ENCODE measurements at regions not wholly inside any gene's neighbourhood (a gene's known extent, or its start where the extent isn't known, plus 50 kb on each side); places are given as distances from the start of the nearest gene placed in this dataset.

GRCh38 chr14:101006008-101006407 is 102.5 kb upstream of the RTL1 start:
- Histone ChIP-seq H3K9me3 (ENCODE audit: low read depth, low read length) (no peaks in the 10 kb centered on the region), H3K4me3 (no peak overlapping the region), H3K27ac (no peak overlapping the region), H3K9ac (ENCODE audit: insufficient read length) (no peak overlapping the region), H3K36me3 (ENCODE audit: insufficient read depth, low read length) (no peaks in the 10 kb centered on the region)
- TF ChIP-seq FOXP2 (optimal IDR thresholded peaks at IDR 0.05; ENCODE audit: control extremely low read depth, extremely low read length, insufficient read depth) (no peak), EZH2 (IDR thresholded peaks at IDR 0.05) (no peak), POLR2AphosphoS5 (IDR thresholded peaks at IDR 0.05; ENCODE audit: borderline replicate concordance, low read depth, low read length) (no peak)
- DNase-seq (ENCODE audit: low read depth, low spot score): no peak

GRCh38 chr14:101007004-101007614 is 103.6 kb upstream of the RTL1 start:
- no peak overlapping the region for H3K9ac ChIP-seq (ENCODE audit: insufficient read length)
- no peaks in the 10 kb centered on the region for H3K9me3 ChIP-seq (ENCODE audit: low read depth, low read length)
- no peak for DNase-seq (ENCODE audit: low read depth, low spot score)
- no peak overlapping the region for H3K4me3 ChIP-seq
- TF ChIP-seq FOXP2 (optimal IDR thresholded peaks at IDR 0.05; ENCODE audit: control extremely low read depth, extremely low read length, insufficient read depth): no peak
- no peak for TF ChIP-seq POLR2AphosphoS5 (IDR thresholded peaks at IDR 0.05; ENCODE audit: borderline replicate concordance, low read depth, low read length)
- no peaks in the 10 kb centered on the region for H3K36me3 ChIP-seq (ENCODE audit: insufficient read depth, low read length)
- no peak overlapping the region for H3K27ac ChIP-seq

- no peaks in the 10 kb centered on the region for H3K9me3 ChIP-seq (ENCODE audit: low read depth, low read length)
- no peaks in the 10 kb centered on the region for H3K36me3 ChIP-seq (ENCODE audit: insufficient read depth, low read length)
- TF ChIP-seq POLR2AphosphoS5 (IDR thresholded peaks at IDR 0.05; ENCODE audit: borderline replicate concordance, low read depth, low read length) (no peak), FOXP2 (optimal IDR thresholded peaks at IDR 0.05; ENCODE audit: control extremely low read depth, extremely low read length, insufficient read depth) (no peak), EZH2 (IDR thresholded peaks at IDR 0.05) (no peak)
- no peak overlapping the region for H3K4me3 ChIP-seq
- no peak overlapping the region for H3K27ac ChIP-seq
- DNase-seq (ENCODE audit: low read depth, low spot score): no peak
- H3K9ac ChIP-seq (ENCODE audit: insufficient read length): no peak overlapping the region
Observed at GRCh38 chr14:101007765-101008164, 104.2 kb upstream of the RTL1 start.

DNA sequence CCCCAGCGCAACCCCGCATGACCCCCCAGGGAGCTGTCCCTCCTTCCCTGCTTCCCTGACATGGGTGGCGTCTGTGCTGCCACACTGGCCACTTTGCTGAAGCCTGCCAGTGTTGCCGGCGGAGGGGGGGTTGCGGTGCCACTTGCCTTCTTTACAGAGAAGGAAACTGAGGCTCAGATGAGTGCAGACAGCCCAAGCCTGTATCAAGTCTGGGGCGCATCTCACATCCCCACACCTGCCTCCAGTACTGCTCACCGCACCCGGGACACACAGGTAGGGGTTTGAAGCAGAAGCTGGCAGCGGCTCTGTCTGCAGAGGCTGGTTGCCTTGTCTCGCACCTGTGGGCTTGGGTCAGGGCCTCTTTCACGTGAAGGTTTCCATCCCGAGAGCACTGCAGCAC is 104.7 kb upstream of the RTL1 start:
- no peak for DNase-seq (ENCODE audit: low read depth, low spot score)
- no peak for TF ChIP-seq EZH2 (IDR thresholded peaks at IDR 0.05)
- no peak for TF ChIP-seq FOXP2 (optimal IDR thresholded peaks at IDR 0.05; ENCODE audit: control extremely low read depth, extremely low read length, insufficient read depth)
- no peak for TF ChIP-seq POLR2AphosphoS5 (IDR thresholded peaks at IDR 0.05; ENCODE audit: borderline replicate concordance, low read depth, low read length)

GRCh38 chr14:101008631-101009336 is 105.3 kb upstream of the RTL1 start:
- H3K36me3 ChIP-seq (ENCODE audit: insufficient read depth, low read length): 0 out of 2 replicates have a peak, but pooled peaks cover 1% of the 10 kb centered on the region
- no peak overlapping the region for H3K27ac ChIP-seq
- no peak overlapping the region for H3K9ac ChIP-seq (ENCODE audit: insufficient read length)
- TF ChIP-seq FOXP2 (optimal IDR thresholded peaks at IDR 0.05; ENCODE audit: control extremely low read depth, extremely low read length, insufficient read depth): no peak
- no peak for TF ChIP-seq EZH2 (IDR thresholded peaks at IDR 0.05)
- no peak for TF ChIP-seq POLR2AphosphoS5 (IDR thresholded peaks at IDR 0.05; ENCODE audit: borderline replicate concordance, low read depth, low read length)
- H3K4me3 ChIP-seq: no peak overlapping the region
- H3K9me3 ChIP-seq (ENCODE audit: low read depth, low read length): no peaks in the 10 kb centered on the region
- no peak for DNase-seq (ENCODE audit: low read depth, low spot score)

More for the DNA sequence above, 104.7 kb upstream of the RTL1 start:
- H3K9me3 ChIP-seq (ENCODE audit: low read depth, low read length): no peaks in the 10 kb centered on the region
- no peaks in the 10 kb centered on the region for H3K36me3 ChIP-seq (ENCODE audit: insufficient read depth, low read length)
- no peak overlapping the region for H3K9ac ChIP-seq (ENCODE audit: insufficient read length)
- H3K27ac ChIP-seq: no peak overlapping the region
- H3K4me3 ChIP-seq: no peak overlapping the region

DNA sequence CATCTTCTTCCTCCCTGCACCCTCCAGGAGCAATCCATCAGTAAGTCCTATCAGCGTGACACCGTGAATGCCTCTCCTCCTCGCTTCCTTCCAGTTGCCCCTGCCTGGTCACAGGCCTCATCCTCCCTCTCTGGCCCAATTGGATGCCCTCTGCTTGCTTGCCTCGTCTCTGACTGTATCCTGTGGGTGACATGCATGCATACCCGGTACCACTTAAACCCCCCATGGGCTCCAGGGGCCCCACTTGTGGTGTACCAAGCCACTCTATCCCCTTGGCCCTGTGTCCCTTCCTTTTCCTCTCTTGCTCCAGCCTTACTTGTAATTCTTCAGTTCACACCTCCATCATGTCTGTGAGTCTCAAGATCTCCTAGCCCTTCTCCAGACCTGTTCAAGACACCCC is 106.0 kb upstream of the RTL1 start:
- Histone ChIP-seq H3K9ac (ENCODE audit: insufficient read length) (no peak overlapping the region), H3K4me3 (no peak overlapping the region), H3K36me3 (ENCODE audit: insufficient read depth, low read length) (0 out of 2 replicates have a peak, but pooled peaks cover 3% of the 10 kb centered on the region), H3K27ac (no peak overlapping the region), H3K9me3 (ENCODE audit: low read depth, low read length) (no peaks in the 10 kb centered on the region)
- TF ChIP-seq POLR2AphosphoS5 (IDR thresholded peaks at IDR 0.05; ENCODE audit: borderline replicate concordance, low read depth, low read length) (no peak), FOXP2 (optimal IDR thresholded peaks at IDR 0.05; ENCODE audit: control extremely low read depth, extremely low read length, insufficient read depth) (no peak), EZH2 (IDR thresholded peaks at IDR 0.05) (no peak)
- DNase-seq (ENCODE audit: low read depth, low spot score): no peak

GRCh38 chr14:101010293-101010692 is 106.8 kb upstream of the RTL1 start:
- Histone ChIP-seq H3K36me3 (ENCODE audit: insufficient read depth, low read length) (0 out of 2 replicates have a peak, but pooled peaks cover 3% of the 10 kb centered on the region), H3K9me3 (ENCODE audit: low read depth, low read length) (no peaks in the 10 kb centered on the region), H3K9ac (ENCODE audit: insufficient read length) (no peak overlapping the region), H3K27ac (no peak overlapping the region), H3K4me3 (no peak overlapping the region)
- no peak for TF ChIP-seq EZH2 (IDR thresholded peaks at IDR 0.05)
- TF ChIP-seq POLR2AphosphoS5 (IDR thresholded peaks at IDR 0.05; ENCODE audit: borderline replicate concordance, low read depth, low read length): no peak
- TF ChIP-seq FOXP2 (optimal IDR thresholded peaks at IDR 0.05; ENCODE audit: control extremely low read depth, extremely low read length, insufficient read depth): no peak
- DNase-seq (ENCODE audit: low read depth, low spot score): no peak

GRCh38 chr14:101010835-101011234 is 107.3 kb upstream of the RTL1 start:
- Histone ChIP-seq H3K36me3 (ENCODE audit: insufficient read depth, low read length) (0 out of 2 replicates have a peak, but pooled peaks cover 3% of the 10 kb centered on the region), H3K9ac (ENCODE audit: insufficient read length) (no peak overlapping the region), H3K9me3 (ENCODE audit: low read depth, low read length) (no peaks in the 10 kb centered on the region), H3K4me3 (no peak overlapping the region), H3K27ac (no peak overlapping the region)
- DNase-seq (ENCODE audit: low read depth, low spot score): no peak
- TF ChIP-seq POLR2AphosphoS5 (IDR thresholded peaks at IDR 0.05; ENCODE audit: borderline replicate concordance, low read depth, low read length): no peak
- no peak for TF ChIP-seq EZH2 (IDR thresholded peaks at IDR 0.05)
- no peak for TF ChIP-seq FOXP2 (optimal IDR thresholded peaks at IDR 0.05; ENCODE audit: control extremely low read depth, extremely low read length, insufficient read depth)

All from SK-N-MC (cell line).